Keratinocyte (primary cell): ENCODE measurements at regions not wholly inside any gene's neighbourhood (a gene's known extent, or its start where the extent isn't known, plus 50 kb on each side); places are given as distances from the start of the nearest gene placed in this dataset.

ENCODE experiments used
- DNase-seq: peaks from one replicate; pipeline ENCODE4 v3.0.0-alpha.2; 2011; ENCODE audit warnings: low read depth, missing footprints, low spot score
- FAIRE-seq: peaks from 2 replicates; lab custom pipeline; 2011; peaks lifted over from hg19 to GRCh38; lab: Jason Lieb, UNC
- H2AFZ ChIP-seq: 2 replicates; pipeline ENCODE4 v1.6.0; 2012; ENCODE audit warnings: low read length, control low read depth, inconsistent platforms; ENCODE audit not compliant: control insufficient read depth
- H3K27ac ChIP-seq: 2 replicates; pipeline ENCODE4 v1.5.1; 2011; ENCODE audit warnings: low read length; ENCODE audit not compliant: control insufficient read depth, insufficient read depth
- H3K27me3 ChIP-seq: 3 replicates; pipeline ENCODE4 v1.6.0; 2011; ENCODE audit warnings: low read length; ENCODE audit not compliant: control insufficient read depth, insufficient read depth; ENCODE audit errors: extremely low read depth
- H3K36me3 ChIP-seq, 2 experiments: 2 replicates in 1 of 2; 3 replicates in 1 of 2; pipeline ENCODE4 v1.5.1; 2011; ENCODE audit warnings: low read length in 2 of 2, mild to moderate bottlenecking in 1 of 2; ENCODE audit not compliant: control insufficient read depth in 2 of 2, insufficient read depth in 2 of 2; ENCODE audit errors: extremely low read depth in 1 of 2
- H3K4me1 ChIP-seq: 3 replicates; pipeline ENCODE4 v1.5.1; 2011; ENCODE audit warnings: low read length; ENCODE audit not compliant: control insufficient read depth, insufficient read depth; ENCODE audit errors: extremely low read depth
- H3K4me2 ChIP-seq: 3 replicates; pipeline ENCODE4 v1.6.0; 2011; ENCODE audit warnings: low read depth, low read length; ENCODE audit not compliant: control insufficient read depth, insufficient read depth; ENCODE audit errors: extremely low read depth
- H3K4me3 ChIP-seq, 3 experiments: fragments of 200-600 bp in 1 of 3; sonication (generic) in 1 of 3; 2 replicates in 2 of 3; 3 replicates in 1 of 3; pipeline ENCODE4 v1.5.1; 2011 to 2016; ENCODE audit warnings: low read length in 3 of 3, mild to moderate bottlenecking in 3 of 3, control low read depth in 2 of 3, inconsistent platforms in 1 of 3, low read depth in 1 of 3, mixed read lengths in 1 of 3, mixed run types in 1 of 3, moderate library complexity in 1 of 3; ENCODE audit not compliant: control insufficient read depth in 2 of 3, insufficient read depth in 2 of 3; ENCODE audit errors: extremely low read depth in 1 of 3
- H3K79me2 ChIP-seq: 2 replicates; pipeline ENCODE4 v1.6.0; 2012; ENCODE audit warnings: low read length; ENCODE audit not compliant: control insufficient read depth, insufficient read depth
- H3K9ac ChIP-seq: 3 replicates; pipeline ENCODE4 v1.6.0; 2011; ENCODE audit warnings: low read length; ENCODE audit not compliant: control insufficient read depth, insufficient read depth; ENCODE audit errors: extremely low read depth
- H3K9me1 ChIP-seq: 3 replicates; pipeline ENCODE4 v1.6.0; 2011; ENCODE audit warnings: low read length; ENCODE audit not compliant: control insufficient read depth, insufficient read depth; ENCODE audit errors: extremely low read depth
- H3K9me3 ChIP-seq: 2 replicates; pipeline ENCODE4 v1.5.1; 2012; ENCODE audit warnings: low read depth, low read length; ENCODE audit not compliant: control insufficient read depth
- H4K20me1 ChIP-seq: 3 replicates; pipeline ENCODE4 v1.6.0; 2011; ENCODE audit warnings: low read length; ENCODE audit not compliant: control insufficient read depth, insufficient read depth; ENCODE audit errors: extremely low read depth
- CTCF ChIP-seq, 3 experiments: IDR thresholded peaks in 1 of 3; conservative IDR thresholded peaks in 1 of 3; optimal IDR thresholded peaks in 1 of 3; 2 replicates in 2 of 3; 3 replicates in 1 of 3; pipeline versions ENCODE3 to v1.5.1; 2011; ENCODE audit warnings: low read length in 3 of 3, mild to moderate bottlenecking in 3 of 3, moderate library complexity in 2 of 3, control low read depth in 1 of 3, inconsistent platforms in 1 of 3; ENCODE audit not compliant: insufficient read depth in 2 of 3; ENCODE audit errors: extremely low read depth in 1 of 3
- EZH2 ChIP-seq: IDR thresholded peaks from one replicate; pipeline ENCODE4 v1.6.1; 2012; ENCODE audit warnings: inconsistent platforms, mild to moderate bottlenecking, low read length, moderate library complexity
- dilution Hi-C: fragments of 300-500 bp; cut with MboI; formaldehyde crosslinking; loops from one replicate; pipeline ENCODE4 v1.7.0; 2020; ENCODE audit warnings: low sequenced_read_pairs; ENCODE audit not compliant: extremely low pct_ligation_motif_present

GRCh38 chr12:67928621-67929383, 60.4 kb upstream of the IFNG-AS1 start:
- no peak for TF ChIP-seq CTCF (optimal IDR thresholded peaks at IDR 0.05 in 1 of 3, IDR thresholded peaks at IDR 0.05 in 1 of 3, conservative IDR thresholded peaks at IDR 0.05 in 1 of 3; ENCODE audit: extremely low read depth in 1 of 3, insufficient read depth in 2 of 3, low read length in 3 of 3)
- no peak for TF ChIP-seq EZH2
- FAIRE-seq, result peak; percentile 60
- H3K27me3 ChIP-seq, result no peaks in the 10 kb centered on the region
- DNase-seq, result no peak
- H3K4me2 ChIP-seq, result no peak overlapping the region
- no peak overlapping the region for H2AFZ ChIP-seq
- H3K36me3 ChIP-seq, result no peaks in the 10 kb centered on the region
- dilution Hi-C loops, result no loop called here
- no peaks in the 10 kb centered on the region for H3K79me2 ChIP-seq
- no peaks in the 10 kb centered on the region for H3K9me3 ChIP-seq
- H3K9ac ChIP-seq, result no peak overlapping the region
- H3K27ac ChIP-seq, result no peak overlapping the region
- no peaks in the 10 kb centered on the region for H4K20me1 ChIP-seq
- no peaks in the 10 kb centered on the region for H3K9me1 ChIP-seq
- H3K4me3 ChIP-seq, result no peak overlapping the region
- H3K4me1 ChIP-seq, result no peaks in the 10 kb centered on the region

DNA sequence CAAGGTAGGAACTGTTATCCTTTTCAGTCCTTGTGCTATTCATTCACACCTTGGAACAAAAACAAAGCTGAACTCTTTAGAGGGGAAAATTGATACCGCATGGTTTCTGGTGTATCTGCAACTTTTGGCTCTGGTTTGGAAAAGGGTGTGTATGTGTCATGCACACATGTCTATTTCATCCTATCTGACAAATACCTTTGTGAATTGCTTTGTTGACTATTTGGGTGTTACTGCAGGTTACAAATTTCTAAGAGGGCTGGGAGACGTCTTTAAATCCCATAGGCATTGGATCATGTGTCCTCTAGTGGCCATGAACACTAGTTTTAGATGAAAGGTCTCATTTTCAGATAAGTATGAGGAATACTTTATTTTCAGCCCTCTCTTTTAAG, 59.9 kb upstream of the IFNG-AS1 start:
- no peaks in the 10 kb centered on the region for H3K36me3 ChIP-seq
- no peak overlapping the region for H2AFZ ChIP-seq
- FAIRE-seq (no peak), DNase-seq (no peak)
- H3K27me3 ChIP-seq, result no peaks in the 10 kb centered on the region
- no peak overlapping the region for H3K4me3 ChIP-seq
- H3K4me1 ChIP-seq, result no peaks in the 10 kb centered on the region
- H3K79me2 ChIP-seq, result no peaks in the 10 kb centered on the region
- no peaks in the 10 kb centered on the region for H3K9me3 ChIP-seq
- no peaks in the 10 kb centered on the region for H3K9me1 ChIP-seq
- H3K4me2 ChIP-seq, result no peak overlapping the region
- no peak overlapping the region for H3K27ac ChIP-seq
- no peak overlapping the region for H3K9ac ChIP-seq
- TF ChIP-seq EZH2 (no peak), CTCF (optimal IDR thresholded peaks at IDR 0.05 in 1 of 3, IDR thresholded peaks at IDR 0.05 in 1 of 3, conservative IDR thresholded peaks at IDR 0.05 in 1 of 3; ENCODE audit: extremely low read depth in 1 of 3, insufficient read depth in 2 of 3, low read length in 3 of 3) (no peak)
- H4K20me1 ChIP-seq, result no peaks in the 10 kb centered on the region
- dilution Hi-C loops, result no loop called here
